ENCODE measurements at regions not wholly inside any gene's neighbourhood (a gene's known extent, or its start where the extent isn't known, plus 50 kb on each side); places are given as distances from the start of the nearest gene placed in this dataset.

DNA sequence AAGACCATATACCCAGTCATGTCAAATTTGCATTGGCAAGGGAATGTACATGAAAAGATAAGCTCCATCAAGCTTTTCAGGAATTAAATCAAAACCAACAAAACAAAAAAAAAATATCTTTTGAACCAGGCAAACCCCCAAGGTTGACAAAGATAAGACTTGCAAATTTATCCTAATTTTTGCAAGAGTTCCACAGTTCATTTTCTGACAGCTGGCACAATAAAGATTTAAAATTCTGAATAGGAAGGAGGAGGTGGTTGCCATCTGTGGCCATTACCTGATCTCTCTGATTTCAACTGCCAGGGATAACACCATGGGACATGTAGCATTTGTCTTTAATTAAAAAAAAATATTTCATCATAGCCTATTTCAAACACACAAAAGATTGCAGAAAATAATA is 135.9 kb upstream of the SHISA6 start:
- TF ChIP-seq GABPA (IDR thresholded peaks at IDR 0.05 in 1 of 2, conservative IDR thresholded peaks at IDR 0.05 in 1 of 2) (no peak), CTCF (IDR thresholded peaks at IDR 0.05; ENCODE audit: low read depth, low read length, missing input control) (no peak), ATF3 (IDR thresholded peaks at IDR 0.05) (no peak), REST (IDR thresholded peaks at IDR 0.05) (no peak), TAF1 (conservative IDR thresholded peaks at IDR 0.05) (no peak), EGR1 (IDR thresholded peaks at IDR 0.05; ENCODE audit: low read depth in 2 of 2) (no peak), RAD21 (IDR thresholded peaks at IDR 0.05) (no peak), JUND (IDR thresholded peaks at IDR 0.05) (no peak), YY1 (IDR thresholded peaks at IDR 0.05) (no peak)
